Islet of Langerhans (tissue), 1 donor: ENCODE measurements at regions not wholly inside any gene's neighbourhood (a gene's known extent, or its start where the extent isn't known, plus 50 kb on each side); places are given as distances from the start of the nearest gene placed in this dataset.
"Not testable (repeated sequence)": the region's sequence is repeated elsewhere in the genome, so short reads cannot be mapped to it uniquely, and the experiment has no call there.

Experiments used
- FAIRE-seq: peaks from one replicate; lab custom pipeline; 2011; peaks lifted over from hg19 to GRCh38; lab: Jason Lieb, UNC

- FAIRE-seq, result no peak
Measured at GRCh38 chr7:101743995-101744360, 73.4 kb upstream of the CUX1 start.

DNA sequence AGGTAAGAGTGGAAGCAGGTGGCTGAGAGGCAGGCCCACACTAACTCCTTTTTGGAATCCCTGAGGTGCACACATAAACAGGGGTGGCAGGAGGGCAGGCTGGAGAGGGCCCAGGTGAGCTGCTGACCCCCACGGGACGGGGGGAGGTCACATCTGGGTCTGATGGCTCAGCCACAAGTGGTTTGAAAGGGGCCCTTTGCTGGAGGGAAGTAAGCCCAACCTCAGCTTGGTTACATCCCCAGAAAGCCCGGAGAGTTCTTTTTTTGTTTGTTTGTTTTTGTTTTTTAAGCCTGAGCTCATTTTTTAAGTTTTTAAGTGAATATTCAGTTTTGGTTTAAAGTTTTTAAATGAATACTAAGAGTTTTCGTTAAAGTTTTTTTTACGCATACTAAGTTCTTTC lies 72.8 kb upstream of the CUX1 start:
- FAIRE-seq, result no peak

DNA sequence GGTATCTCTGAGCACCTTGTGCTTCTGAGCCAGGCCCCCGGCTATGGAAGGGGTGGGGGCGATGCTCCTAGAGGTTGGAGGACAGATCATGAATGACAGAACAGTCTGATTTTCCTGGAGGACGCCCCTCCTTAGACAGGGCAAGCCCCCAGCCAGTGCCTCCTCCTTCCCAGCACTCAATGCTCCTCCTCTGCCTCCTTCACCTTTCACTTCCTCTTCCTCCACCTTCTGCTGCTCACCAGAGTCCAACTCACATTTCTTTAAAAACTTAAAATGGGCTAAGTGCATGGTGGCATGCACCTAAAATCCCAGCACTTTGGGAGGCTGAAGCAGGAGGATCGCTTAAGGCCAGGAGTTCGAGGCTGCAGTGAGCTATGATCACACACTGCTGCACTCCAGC lies 71.1 kb upstream of the CUX1 start:
- FAIRE-seq, result no peak

DNA sequence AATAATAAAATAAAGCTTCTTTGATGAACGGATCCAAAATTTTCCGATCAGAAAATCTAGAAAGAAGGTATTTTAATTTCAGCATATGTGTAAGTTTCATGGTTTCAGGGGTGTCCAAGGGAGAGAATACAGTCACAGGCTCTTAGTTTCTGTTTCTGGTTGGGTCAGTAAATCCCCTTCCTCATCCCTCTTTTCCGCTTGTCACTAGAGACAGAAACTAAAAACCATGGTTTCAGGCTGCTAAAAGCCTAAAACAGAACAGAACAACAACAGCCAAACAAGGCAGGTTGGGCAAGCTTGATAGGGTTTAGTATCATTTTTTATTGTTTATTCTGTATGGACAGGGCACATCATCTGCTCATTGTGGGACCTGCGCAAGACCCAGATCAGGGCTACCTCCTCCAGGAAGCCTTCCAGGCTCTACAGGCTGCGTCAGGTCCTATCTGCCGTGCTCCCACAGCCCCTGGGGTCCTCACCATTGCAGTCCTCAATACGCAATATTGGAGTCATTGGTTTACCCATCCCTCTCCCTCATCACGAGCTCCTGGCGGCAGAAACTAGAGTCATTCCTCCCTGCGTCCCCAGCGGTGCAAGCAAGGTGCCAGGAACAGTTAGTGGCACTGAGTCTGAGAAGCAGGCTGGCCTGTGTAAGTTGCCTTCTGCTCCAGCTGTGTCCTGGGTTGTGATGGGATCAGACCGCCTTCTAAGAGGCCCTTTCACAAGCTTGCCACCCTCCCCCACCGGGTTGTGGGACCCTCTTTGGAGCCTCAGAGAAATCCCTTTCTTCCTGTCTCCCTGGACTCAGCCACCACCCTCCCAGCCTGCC lies 70.2 kb upstream of the CUX1 start:
- FAIRE-seq, result no peak

GRCh38 chr7:101747879-101748345 lies 69.5 kb upstream of the CUX1 start:
- no peak for FAIRE-seq

GRCh38 chr7:101749891-101750290 lies 67.5 kb upstream of the CUX1 start:
- FAIRE-seq, result no peak

- FAIRE-seq, result no peak
Measured at GRCh38 chr7:101753316-101753715, 64.1 kb upstream of the CUX1 start.

GRCh38 chr7:101754424-101755159 lies 62.8 kb upstream of the CUX1 start:
- FAIRE-seq, result no peak

- no peak for FAIRE-seq
Measured at GRCh38 chr7:101757879-101758278, 59.5 kb upstream of the CUX1 start.

GRCh38 chr7:101758519-101758918 lies 58.9 kb upstream of the CUX1 start:
- not testable (repeated sequence) for FAIRE-seq

GRCh38 chr7:101764221-101764620 lies 53.2 kb upstream of the CUX1 start:
- FAIRE-seq, result no peak

DNA sequence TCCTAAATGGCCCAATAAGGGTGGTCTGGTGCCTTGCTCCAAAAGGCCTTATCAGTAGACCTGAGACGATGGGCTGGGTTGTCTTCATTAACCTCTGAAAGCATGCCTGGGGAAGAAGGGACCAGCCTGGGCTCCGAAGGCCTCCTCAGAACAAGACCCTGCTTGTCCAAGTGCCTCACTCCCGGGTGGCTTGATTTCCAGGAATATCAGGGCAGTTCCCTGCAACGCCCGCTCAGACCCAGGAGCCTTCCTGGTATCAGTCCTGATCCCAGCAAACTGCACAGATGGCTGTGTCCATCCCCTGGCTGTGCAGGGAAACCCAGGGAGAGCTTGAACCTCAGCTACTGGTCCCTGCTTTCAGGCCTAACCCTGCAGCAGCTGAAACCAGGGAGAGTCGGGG lies 49.9 kb upstream of the CUX1 start:
- FAIRE-seq, result no peak
